Duodenal mucosa (tissue), 2 donors: ENCODE measurements at regions not wholly inside any gene's neighbourhood (a gene's known extent, or its start where the extent isn't known, plus 50 kb on each side); places are given as distances from the start of the nearest gene placed in this dataset.
"Not testable (repeated sequence)": the region's sequence is repeated elsewhere in the genome, so short reads cannot be mapped to it uniquely, and the experiment has no call there.

Source experiments
- H3K27ac ChIP-seq: one replicate; pipeline ENCODE4 v1.7.0; 2013; ENCODE audit warnings: low read depth, low read length
- H3K27me3 ChIP-seq, 2 donors: one replicate each; pipeline ENCODE4 v1.7.0; 2013; ENCODE audit warnings: low read length in 2 of 2, control low read depth in 1 of 2; ENCODE audit not compliant: insufficient read depth in 2 of 2, control insufficient read depth in 1 of 2
- H3K36me3 ChIP-seq, 2 donors: one replicate each; pipeline ENCODE4 v1.7.0; 2013; ENCODE audit warnings: low read length in 2 of 2, control low read depth in 1 of 2; ENCODE audit not compliant: insufficient read depth in 2 of 2, control insufficient read depth in 1 of 2
- H3K4me1 ChIP-seq, 2 donors: one replicate each; pipeline ENCODE4 v1.7.0; 2013; ENCODE audit warnings: low read length in 2 of 2, control low read depth in 1 of 2; ENCODE audit not compliant: insufficient read depth in 2 of 2, control insufficient read depth in 1 of 2
- H3K4me3 ChIP-seq, 2 donors: one replicate each; pipeline ENCODE4 v1.7.0; 2013; ENCODE audit warnings: low read length in 2 of 2, low read depth in 1 of 2
- H3K9ac ChIP-seq, 2 donors: one replicate each; pipeline ENCODE4 v1.7.0; 2013; ENCODE audit warnings: low read length in 2 of 2, low read depth in 1 of 2
- H3K9me3 ChIP-seq, 2 donors: one replicate each; pipeline ENCODE4 v1.7.0; 2013; ENCODE audit warnings: low read length in 2 of 2, control low read depth in 1 of 2; ENCODE audit not compliant: control insufficient read depth in 1 of 2

DNA sequence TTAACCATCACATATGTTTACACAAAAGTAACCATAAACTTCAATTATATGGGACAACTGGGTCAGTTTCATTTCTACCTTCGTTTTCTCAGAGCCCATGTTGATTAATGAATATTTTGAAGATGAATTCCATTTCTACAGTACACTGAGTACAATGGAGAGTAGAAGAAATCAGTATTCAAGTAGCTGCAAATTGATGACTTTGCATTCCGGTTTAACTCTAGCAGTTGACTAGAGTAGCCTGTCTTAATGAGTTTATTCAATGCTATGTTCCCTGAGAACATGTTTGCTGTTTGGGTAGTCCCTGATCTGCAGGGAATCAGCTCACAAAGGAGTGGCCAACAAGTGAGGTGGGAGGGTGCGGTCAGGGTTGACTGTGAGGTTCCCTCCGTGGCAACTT lies 168.3 kb downstream of the TRIML1 start:
- no peaks in the 10 kb centered on the region for H3K4me1 ChIP-seq
- no peaks in the 10 kb centered on the region for H3K9me3 ChIP-seq
- H3K27me3 ChIP-seq, result no peaks in the 10 kb centered on the region
- H3K4me3 ChIP-seq, result no peak overlapping the region
- H3K27ac ChIP-seq, result no peak overlapping the region
- H3K9ac ChIP-seq, result no peak overlapping the region
- no peaks in the 10 kb centered on the region for H3K36me3 ChIP-seq

DNA sequence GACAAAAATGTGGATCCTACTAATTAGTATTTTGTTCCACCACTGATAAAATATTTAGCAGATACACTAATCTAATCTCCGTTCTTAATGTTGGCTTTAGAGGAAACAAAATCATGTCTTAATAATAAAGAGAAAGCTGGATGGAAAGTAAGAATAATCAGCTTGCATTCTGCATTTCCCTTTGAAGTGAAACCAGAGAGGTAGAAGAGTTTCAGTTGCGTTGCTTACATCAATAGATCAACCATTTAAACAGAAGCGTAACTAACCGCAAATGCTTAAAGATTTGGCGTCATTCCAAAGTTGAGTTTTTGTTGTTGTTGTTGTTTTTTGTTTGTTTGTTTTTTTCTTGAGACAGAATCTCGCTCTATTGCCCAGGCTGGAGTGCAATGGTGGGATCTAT lies 168.9 kb downstream of the TRIML1 start:
- no peak overlapping the region for H3K4me3 ChIP-seq
- H3K9me3 ChIP-seq, result no peaks in the 10 kb centered on the region
- no peaks in the 10 kb centered on the region for H3K27me3 ChIP-seq
- no peaks in the 10 kb centered on the region for H3K36me3 ChIP-seq
- H3K9ac ChIP-seq, result no peak overlapping the region
- no peaks in the 10 kb centered on the region for H3K4me1 ChIP-seq
- no peak overlapping the region for H3K27ac ChIP-seq

DNA sequence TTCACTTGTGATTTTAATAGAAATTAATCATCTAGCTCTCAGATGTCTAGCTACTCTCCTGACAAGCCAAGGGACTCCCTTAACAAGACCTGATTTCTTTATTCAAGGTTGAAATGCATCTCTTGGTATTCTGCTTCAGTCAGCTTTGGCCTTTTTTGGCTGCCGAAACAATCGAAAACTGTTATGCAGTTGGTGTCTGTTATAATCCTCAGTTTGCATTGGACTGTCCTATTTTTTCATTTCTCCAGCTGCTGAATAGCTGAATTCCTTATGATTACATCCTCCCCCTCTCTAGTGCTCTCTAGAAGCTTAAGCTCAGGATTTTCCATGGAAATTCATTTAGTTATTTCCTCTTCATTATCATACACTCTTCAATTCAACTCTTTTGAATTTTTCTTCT lies 177.2 kb downstream of the TRIML1 start:
- Histone ChIP-seq H3K36me3 (no peaks in the 10 kb centered on the region), H3K9ac (no peak overlapping the region), H3K4me1 (no peaks in the 10 kb centered on the region), H3K4me3 (no peak overlapping the region), H3K27me3 (no peaks in the 10 kb centered on the region), H3K9me3 (no peaks in the 10 kb centered on the region), H3K27ac (no peak overlapping the region)

DNA sequence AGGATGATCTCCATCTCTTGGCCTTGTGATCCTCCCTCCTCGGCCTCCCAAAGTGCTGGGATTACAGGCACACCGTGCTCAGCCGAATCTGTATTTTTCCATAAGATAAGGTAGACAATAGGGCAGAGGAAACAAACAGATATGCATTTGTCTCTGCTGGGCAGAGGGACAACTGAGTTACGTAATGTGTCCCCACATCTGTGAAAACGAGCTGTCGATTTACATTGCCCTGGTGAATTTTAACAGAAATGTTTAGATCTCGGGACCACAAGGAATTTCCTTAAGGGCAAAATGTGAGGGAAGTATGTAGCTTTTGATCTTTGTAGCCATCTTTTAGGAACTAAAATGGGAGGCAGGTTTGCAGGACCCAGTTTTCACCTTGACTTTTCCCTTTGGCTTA lies 189.7 kb downstream of the TRIML1 start:
- H3K4me1 ChIP-seq, result no peaks in the 10 kb centered on the region
- no peak overlapping the region for H3K9ac ChIP-seq
- no peaks in the 10 kb centered on the region for H3K36me3 ChIP-seq

DNA sequence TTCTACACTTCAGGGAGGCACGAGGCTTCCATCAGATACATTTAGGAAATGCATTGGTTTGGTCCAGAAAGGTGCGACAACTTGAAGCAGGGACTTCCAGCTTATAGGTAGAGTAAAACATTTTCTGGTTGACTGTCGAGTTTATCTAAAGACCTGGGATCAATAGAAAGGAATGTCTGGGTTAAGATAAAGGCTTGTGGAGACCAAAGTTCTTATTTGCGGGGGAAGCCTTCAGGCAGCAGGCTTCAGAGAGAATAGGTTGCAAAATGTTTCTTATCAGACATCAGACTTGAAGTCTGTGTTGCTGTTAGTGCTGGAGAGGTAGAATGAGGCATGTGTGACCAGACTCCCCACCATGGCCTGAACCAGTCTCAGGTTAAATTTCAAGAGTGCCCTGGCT lies 190.3 kb downstream of the TRIML1 start:
- no peaks in the 10 kb centered on the region for H3K27me3 ChIP-seq
- H3K4me3 ChIP-seq, result no peak overlapping the region
- peaks cover 0 to 5% of the 10 kb centered on the region in 2 donors for H3K9me3 ChIP-seq
- no peak overlapping the region for H3K27ac ChIP-seq
- no peaks in the 10 kb centered on the region for H3K4me1 ChIP-seq
- H3K36me3 ChIP-seq, result no peaks in the 10 kb centered on the region
- H3K9ac ChIP-seq, result no peak overlapping the region

More for the DNA sequence above, 189.7 kb downstream of the TRIML1 start:
- Histone ChIP-seq H3K4me3 (no peak overlapping the region), H3K27ac (no peak overlapping the region), H3K9me3 (peaks cover 0 to 5% of the 10 kb centered on the region in 2 donors), H3K27me3 (no peaks in the 10 kb centered on the region)

DNA sequence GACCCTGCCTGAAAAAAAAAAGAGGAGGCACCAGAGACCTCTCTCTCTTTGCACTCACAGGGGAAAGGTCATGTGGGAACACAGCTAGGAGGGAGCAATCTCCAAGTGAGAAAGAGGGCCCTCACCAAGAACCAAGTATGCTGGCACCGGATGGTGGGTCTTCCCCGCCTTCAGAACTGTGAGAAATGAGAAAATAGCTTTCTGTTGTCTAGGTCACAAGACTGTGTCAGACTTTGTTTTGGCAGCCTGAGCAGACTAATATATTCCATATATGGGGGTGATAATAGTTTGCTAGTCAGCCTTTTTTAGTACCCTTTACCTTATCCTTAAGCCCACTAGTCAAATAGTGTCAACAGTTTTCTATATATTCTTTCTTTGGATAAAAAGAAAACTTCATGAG lies 193.0 kb downstream of the TRIML1 start:
- Histone ChIP-seq H3K27ac (no peak overlapping the region), H3K4me3 (no peak overlapping the region), H3K9ac (no peak overlapping the region), H3K9me3 (no peaks in the 10 kb centered on the region), H3K4me1 (no peaks in the 10 kb centered on the region), H3K27me3 (no peaks in the 10 kb centered on the region), H3K36me3 (no peaks in the 10 kb centered on the region)

DNA sequence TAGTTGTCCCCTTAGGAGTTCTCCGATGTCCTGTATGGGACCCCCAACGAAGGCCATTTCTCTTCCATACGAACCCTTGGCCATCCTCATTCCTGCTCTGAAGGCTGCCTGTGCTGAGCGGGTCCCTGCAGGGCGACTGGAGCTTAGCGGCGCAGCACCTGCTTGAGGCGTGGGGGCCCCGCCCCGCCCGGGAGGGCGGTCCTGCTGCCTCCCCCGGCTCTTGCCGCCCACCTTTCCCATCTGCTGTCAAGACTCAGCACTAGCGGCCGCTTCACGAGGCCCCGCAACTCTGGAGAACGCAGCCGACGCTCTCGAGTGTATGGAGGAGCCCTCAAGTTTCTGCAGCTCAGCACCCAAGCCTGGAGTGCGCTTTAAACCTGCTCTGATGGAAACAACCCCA lies 197.7 kb downstream of the TRIML1 start:
- no peaks in the 10 kb centered on the region for H3K9me3 ChIP-seq
- H3K27me3 ChIP-seq, result no peaks in the 10 kb centered on the region
- no peak overlapping the region for H3K27ac ChIP-seq
- no peaks in the 10 kb centered on the region for H3K36me3 ChIP-seq
- no peaks in the 10 kb centered on the region for H3K4me1 ChIP-seq
- H3K4me3 ChIP-seq, result no peak overlapping the region
- H3K9ac ChIP-seq, result no peak overlapping the region

DNA sequence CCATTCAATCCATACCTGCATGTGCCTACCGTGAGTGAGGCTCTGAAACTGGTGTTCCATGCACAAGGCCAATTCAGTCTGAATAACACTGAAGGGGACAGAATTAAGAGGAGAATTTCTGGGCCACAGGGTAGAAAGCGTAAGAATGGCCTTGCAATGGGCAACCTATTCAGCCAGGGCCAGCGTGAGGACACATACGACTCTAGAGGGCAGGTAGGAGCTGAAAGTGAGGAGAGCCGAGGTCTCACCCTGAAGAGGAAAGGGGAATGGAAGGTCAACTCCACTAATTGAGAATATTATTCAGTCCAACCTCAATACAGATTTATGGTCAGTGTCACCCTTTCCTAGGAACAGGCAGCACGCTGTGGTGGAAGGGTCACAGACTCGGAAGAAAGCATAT lies 202.2 kb downstream of the TRIML1 start:
- Histone ChIP-seq H3K36me3 (no peaks in the 10 kb centered on the region), H3K4me3 (no peak overlapping the region), H3K27ac (no peak overlapping the region), H3K4me1 (no peaks in the 10 kb centered on the region), H3K27me3 (no peaks in the 10 kb centered on the region), H3K9ac (no peak overlapping the region), H3K9me3 (no peaks in the 10 kb centered on the region)

DNA sequence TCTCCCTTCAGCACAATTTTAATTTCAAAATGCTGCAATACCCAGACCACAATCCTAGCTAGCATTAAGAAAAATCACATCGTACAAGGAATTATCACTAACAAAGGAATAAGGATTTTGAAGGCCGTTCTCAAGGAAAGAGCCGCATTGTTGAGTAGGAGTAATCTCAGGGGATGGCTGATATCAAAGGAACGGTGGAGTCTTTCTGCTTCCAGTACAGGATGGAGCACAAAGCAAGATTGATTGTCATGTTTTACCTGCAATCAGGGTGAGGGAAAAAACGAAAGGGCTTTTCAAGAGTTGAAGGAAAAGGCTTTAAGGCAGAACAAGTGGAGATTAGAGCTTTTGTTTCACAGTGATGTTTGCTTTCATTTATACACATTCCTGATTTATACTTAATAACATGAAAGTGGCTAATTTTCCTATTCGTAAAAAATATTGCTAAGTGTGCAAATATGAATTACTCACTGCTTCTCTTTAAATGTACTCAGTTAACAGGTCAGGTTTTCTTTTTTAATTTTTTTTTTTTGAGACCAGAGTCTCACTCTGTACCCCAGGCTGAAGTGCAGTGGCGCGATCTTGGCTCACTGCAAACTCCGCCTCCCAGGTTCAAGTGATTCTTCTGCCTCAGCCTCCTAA lies 207.0 kb downstream of the TRIML1 start:
- no peaks in the 10 kb centered on the region for H3K36me3 ChIP-seq
- no peaks in the 10 kb centered on the region for H3K9me3 ChIP-seq
- no peak overlapping the region for H3K27ac ChIP-seq
- H3K4me3 ChIP-seq, result no peak overlapping the region
- no peaks in the 10 kb centered on the region for H3K4me1 ChIP-seq
- no peaks in the 10 kb centered on the region for H3K27me3 ChIP-seq
- no peak overlapping the region for H3K9ac ChIP-seq

DNA sequence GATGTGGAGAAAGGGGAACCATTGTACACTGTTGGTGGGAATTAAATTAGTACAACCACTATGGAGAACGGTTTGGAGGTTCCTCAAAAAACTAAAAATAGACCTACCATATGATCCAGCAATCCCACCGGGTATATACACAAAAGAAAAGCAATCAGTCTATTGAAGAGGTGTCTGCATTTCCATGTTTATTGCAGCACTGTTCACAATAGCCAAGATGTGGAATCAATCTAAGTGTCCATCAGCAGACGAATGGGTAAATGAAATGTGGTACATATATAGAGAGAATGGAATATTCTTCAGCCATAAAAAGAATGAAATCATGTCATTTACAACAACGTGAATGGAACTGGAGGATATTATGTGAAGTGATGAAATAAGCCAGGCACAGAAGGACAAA lies 208.1 kb downstream of the TRIML1 start:
- no peaks in the 10 kb centered on the region for H3K27me3 ChIP-seq
- H3K9ac ChIP-seq, result no peak overlapping the region
- no peaks in the 10 kb centered on the region for H3K4me1 ChIP-seq
- H3K9me3 ChIP-seq, result no peaks in the 10 kb centered on the region
- no peaks in the 10 kb centered on the region for H3K36me3 ChIP-seq
- no peak overlapping the region for H3K4me3 ChIP-seq
- no peak overlapping the region for H3K27ac ChIP-seq

DNA sequence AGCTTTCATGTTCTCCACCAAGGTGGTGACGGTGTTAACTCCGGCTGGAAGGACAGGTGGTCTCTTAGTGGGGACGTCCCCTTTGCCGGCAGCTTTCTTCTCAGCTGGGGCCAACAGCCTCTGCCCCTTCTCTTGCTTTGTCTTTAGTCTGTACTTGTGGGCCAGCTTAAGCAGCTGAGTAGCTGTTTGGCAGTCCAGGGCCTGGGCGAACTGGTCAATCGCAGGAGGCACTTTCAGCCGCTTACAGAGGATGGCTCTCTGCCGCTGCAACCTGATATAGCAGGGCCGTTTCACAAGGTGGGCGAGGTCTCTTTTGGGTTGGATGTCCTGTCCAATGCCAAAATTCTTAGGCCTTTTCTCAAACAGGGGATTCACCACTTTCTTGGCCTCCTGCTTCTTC lies 210.3 kb downstream of the TRIML1 start:
- H3K4me1 ChIP-seq, H3K27me3 ChIP-seq, H3K36me3 ChIP-seq, H3K9me3 ChIP-seq, H3K4me3 ChIP-seq, H3K9ac ChIP-seq, H3K27ac ChIP-seq: not testable (repeated sequence)
